NCI-H226 (cell line): ENCODE measurements at regions not wholly inside any gene's neighbourhood (a gene's known extent, or its start where the extent isn't known, plus 50 kb on each side); places are given as distances from the start of the nearest gene placed in this dataset.

Source experiments
- DNase-seq: peaks from one replicate; pipeline ENCODE4 v3.0.0-alpha.2; 2015

GRCh38 chr14:42145766-42146165 lies 539.1 kb downstream of the LRFN5 start:
- no peak for DNase-seq

GRCh38 chr14:42143114-42143513 lies 536.4 kb downstream of the LRFN5 start:
- no peak for DNase-seq

GRCh38 chr14:42141328-42141727 lies 534.7 kb downstream of the LRFN5 start:
- peak; percentile 8 for DNase-seq

GRCh38 chr14:42140831-42141279 lies 534.2 kb downstream of the LRFN5 start:
- peak; percentile 86 for DNase-seq

- DNase-seq = no peak
Observed at GRCh38 chr14:42140001-42140400, 533.3 kb downstream of the LRFN5 start.

GRCh38 chr14:42138406-42138805 lies 531.7 kb downstream of the LRFN5 start:
- peak; percentile 61 for DNase-seq

- peak; percentile 58 for DNase-seq
Observed at GRCh38 chr14:42130815-42131214, 524.1 kb downstream of the LRFN5 start.

GRCh38 chr14:42123526-42123925 lies 516.9 kb downstream of the LRFN5 start:
- no peak for DNase-seq

- no peak for DNase-seq
Observed at GRCh38 chr14:42113358-42114069, 506.8 kb downstream of the LRFN5 start.

- peak; percentile 10 for DNase-seq
Observed at GRCh38 chr14:42112108-42112507, 505.4 kb downstream of the LRFN5 start.

- DNase-seq = no peak
Observed at GRCh38 chr14:42111355-42111754, 504.7 kb downstream of the LRFN5 start.

GRCh38 chr14:42110167-42110566 lies 503.5 kb downstream of the LRFN5 start:
- peak; percentile 19 for DNase-seq

- DNase-seq = no peak
Observed at GRCh38 chr14:42095155-42095554, 488.5 kb downstream of the LRFN5 start.

- no peak for DNase-seq
Observed at GRCh38 chr14:42090122-42090521, 483.4 kb downstream of the LRFN5 start.

- no peak for DNase-seq
Observed at GRCh38 chr14:42079911-42080310, 473.2 kb downstream of the LRFN5 start.

- DNase-seq = no peak
Observed at GRCh38 chr14:42078345-42078744, 471.7 kb downstream of the LRFN5 start.

GRCh38 chr14:42070031-42070430 lies 463.4 kb downstream of the LRFN5 start:
- no peak for DNase-seq

GRCh38 chr14:42057111-42057510 lies 450.4 kb downstream of the LRFN5 start:
- peak; percentile 45 for DNase-seq

GRCh38 chr14:42047421-42048055 lies 440.9 kb downstream of the LRFN5 start:
- peak; percentile 59 for DNase-seq

- peak; percentile 82 for DNase-seq
Observed at GRCh38 chr14:42045383-42045782, 438.7 kb downstream of the LRFN5 start.

- no peak for DNase-seq
Observed at GRCh38 chr14:42028607-42029006, 421.9 kb downstream of the LRFN5 start.

GRCh38 chr14:42027271-42027670 lies 420.6 kb downstream of the LRFN5 start:
- no peak for DNase-seq

- DNase-seq = no peak
Observed at GRCh38 chr14:42023452-42023851, 416.8 kb downstream of the LRFN5 start.

- no peak for DNase-seq
Observed at GRCh38 chr14:42014301-42014700, 407.6 kb downstream of the LRFN5 start.

GRCh38 chr14:42013559-42013958 lies 406.9 kb downstream of the LRFN5 start:
- no peak for DNase-seq
